ENCODE measurements at regions not wholly inside any gene's neighbourhood (a gene's known extent, or its start where the extent isn't known, plus 50 kb on each side); places are given as distances from the start of the nearest gene placed in this dataset.

DNA sequence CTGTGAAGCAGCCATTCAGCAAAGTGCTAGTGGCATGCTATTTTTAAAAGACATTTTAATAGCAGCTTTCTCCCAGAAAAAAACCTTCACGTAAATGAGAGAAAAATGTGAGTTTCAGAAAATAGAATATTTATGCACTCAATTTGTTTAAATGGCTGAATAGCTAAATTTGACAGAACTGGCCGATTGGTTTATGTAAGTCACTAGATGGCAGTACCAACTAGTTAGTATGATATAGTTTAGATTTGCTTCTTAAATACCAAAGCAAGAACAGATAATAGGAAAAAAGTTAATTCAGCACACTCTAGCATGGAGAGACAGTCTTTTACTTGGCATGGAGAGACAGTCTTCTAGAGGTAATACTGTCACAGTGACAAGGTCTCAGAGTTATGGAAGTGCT is 250.1 kb downstream of the SNCA start:
- TF ChIP-seq, protein P1, sequence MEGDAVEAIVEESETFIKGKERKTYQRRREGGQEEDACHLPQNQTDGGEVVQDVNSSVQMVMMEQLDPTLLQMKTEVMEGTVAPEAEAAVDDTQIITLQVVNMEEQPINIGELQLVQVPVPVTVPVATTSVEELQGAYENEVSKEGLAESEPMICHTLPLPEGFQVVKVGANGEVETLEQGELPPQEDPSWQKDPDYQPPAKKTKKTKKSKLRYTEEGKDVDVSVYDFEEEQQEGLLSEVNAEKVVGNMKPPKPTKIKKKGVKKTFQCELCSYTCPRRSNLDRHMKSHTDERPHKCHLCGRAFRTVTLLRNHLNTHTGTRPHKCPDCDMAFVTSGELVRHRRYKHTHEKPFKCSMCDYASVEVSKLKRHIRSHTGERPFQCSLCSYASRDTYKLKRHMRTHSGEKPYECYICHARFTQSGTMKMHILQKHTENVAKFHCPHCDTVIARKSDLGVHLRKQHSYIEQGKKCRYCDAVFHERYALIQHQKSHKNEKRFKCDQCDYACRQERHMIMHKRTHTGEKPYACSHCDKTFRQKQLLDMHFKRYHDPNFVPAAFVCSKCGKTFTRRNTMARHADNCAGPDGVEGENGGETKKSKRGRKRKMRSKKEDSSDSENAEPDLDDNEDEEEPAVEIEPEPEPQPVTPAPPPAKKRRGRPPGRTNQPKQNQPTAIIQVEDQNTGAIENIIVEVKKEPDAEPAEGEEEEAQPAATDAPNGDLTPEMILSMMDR (IDR thresholded peaks at IDR 0.05), result no peak
- TF ChIP-seq POLR2A (IDR thresholded peaks at IDR 0.05), result no peak
